Neural cell (in vitro differentiated cells): ENCODE measurements at regions not wholly inside any gene's neighbourhood (a gene's known extent, or its start where the extent isn't known, plus 50 kb on each side); places are given as distances from the start of the nearest gene placed in this dataset.

ENCODE experiments used
- H2AFZ ChIP-seq: fragments of 200-600, 300-800 bp; sonication (generic), shearing (Covaris generic); 2 replicates; pipeline ENCODE4 v1.6.0; 2014; ENCODE audit warnings: low read depth, mild to moderate bottlenecking, antibody characterized with exemption, low read length, moderate library complexity
- H3F3A ChIP-seq: fragments of 200-600 bp; shearing (Covaris generic); 2 replicates; pipeline ENCODE4 v1.6.1; 2016; ENCODE audit warnings: mild to moderate bottlenecking, moderate library complexity, mixed read lengths, antibody characterized with exemption, low read length; ENCODE audit not compliant: insufficient read depth, poor library complexity, severe bottlenecking
- H3K27ac ChIP-seq: fragments of 200-600, 300-800 bp; sonication (generic), shearing (Covaris generic); 2 replicates; pipeline ENCODE4 v1.5.1; 2014; ENCODE audit warnings: mild to moderate bottlenecking, low read length, moderate library complexity
- H3K27me3 ChIP-seq: fragments of 300-800, 200-600 bp; sonication (generic), shearing (Covaris generic); 2 replicates; pipeline ENCODE4 v1.6.0; 2014; ENCODE audit warnings: mild to moderate bottlenecking, low read depth, low read length, moderate library complexity; ENCODE audit not compliant: insufficient read depth
- H3K36me3 ChIP-seq: fragments of 300-800, 200-600 bp; sonication (generic), shearing (Covaris generic); 2 replicates; pipeline ENCODE4 v1.5.1; 2014; ENCODE audit warnings: mild to moderate bottlenecking, antibody characterized with exemption, low read length, moderate library complexity; ENCODE audit not compliant: insufficient read depth
- H3K4me2 ChIP-seq: fragments of 300-800, 200-600 bp; sonication (generic), shearing (Covaris generic); 2 replicates; pipeline ENCODE4 v1.6.0; 2014; ENCODE audit warnings: mild to moderate bottlenecking, low read length
- H3K4me3 ChIP-seq: fragments of 300-800, 200-600 bp; sonication (generic), shearing (Covaris generic); 2 replicates; pipeline ENCODE4 v1.5.1; 2014; ENCODE audit warnings: mild to moderate bottlenecking, low read length, moderate library complexity
- H3K79me2 ChIP-seq: fragments of 200-600 bp; shearing (Covaris generic); replicated peaks from 2 replicates; pipeline ENCODE4 v1.6.0; 2014; ENCODE audit warnings: mild to moderate bottlenecking, low read length, moderate library complexity; ENCODE audit not compliant: insufficient read depth
- H3K9ac ChIP-seq: fragments of 300-800, 200-600 bp; sonication (generic), shearing (Covaris generic); 2 replicates; pipeline ENCODE4 v1.6.1; 2016; ENCODE audit warnings: mild to moderate bottlenecking, low read length, mixed read lengths
- H3K9me2 ChIP-seq: fragments of 200-600 bp; shearing (Covaris generic); 2 replicates; pipeline ENCODE4 v1.6.1; 2016; ENCODE audit warnings: mild to moderate bottlenecking, low read length, mixed read lengths; ENCODE audit not compliant: insufficient read depth
- H3K9me3 ChIP-seq: fragments of 200-600, 300-800 bp; sonication (generic), shearing (Covaris generic); 2 replicates; pipeline ENCODE4 v1.6.1; 2016; ENCODE audit warnings: mild to moderate bottlenecking, mixed run types, low read length, moderate library complexity, mixed read lengths
- H4K20me1 ChIP-seq: fragments of 200-600 bp; shearing (Covaris generic); 2 replicates; pipeline ENCODE4 v1.6.1; 2016; ENCODE audit warnings: mild to moderate bottlenecking, mixed run types; ENCODE audit not compliant: insufficient read depth
- EP300 ChIP-seq: fragments of 450-650 bp; conservative IDR thresholded peaks from 2 replicates; pipeline ENCODE4 v1.6.1; 2014; ENCODE audit warnings: antibody characterized with exemption, mild to moderate bottlenecking, moderate library complexity; ENCODE audit not compliant: poor library complexity, severe bottlenecking
- EZH2 ChIP-seq: fragments of 200-600, 300-800 bp; shearing (Covaris generic), sonication (generic); IDR thresholded peaks from 2 replicates; pipeline ENCODE4 v1.6.1; 2014; ENCODE audit warnings: antibody characterized with exemption, low read length, borderline replicate concordance, mild to moderate bottlenecking; ENCODE audit not compliant: insufficient read depth, poor library complexity, severe bottlenecking
- MXI1 ChIP-seq: fragments of 450-650 bp; conservative IDR thresholded peaks from 2 replicates; pipeline ENCODE4 v1.6.1; 2014; ENCODE audit warnings: antibody characterized with exemption, mild to moderate bottlenecking; ENCODE audit not compliant: poor library complexity, severe bottlenecking
- POLR2AphosphoS5 ChIP-seq: IDR thresholded peaks from 2 replicates; pipeline ENCODE4 v1.6.1; 2012
- RAD21 ChIP-seq: fragments of 450-650 bp; conservative IDR thresholded peaks from 2 replicates; pipeline ENCODE4 v1.6.1; 2014; ENCODE audit warnings: antibody characterized with exemption, mild to moderate bottlenecking, moderate library complexity
- SMC3 ChIP-seq: fragments of 450-650 bp; conservative IDR thresholded peaks from 2 replicates; pipeline ENCODE4 v1.6.1; 2014; ENCODE audit warnings: antibody characterized with exemption, mild to moderate bottlenecking, moderate library complexity; ENCODE audit not compliant: poor library complexity
- TAF1 ChIP-seq: IDR thresholded peaks from 2 replicates; pipeline ENCODE4 v1.6.1; 2012; ENCODE audit warnings: low read depth
- TF ChIP-seq, protein P1 (sequence below): fragments of 450-650 bp; IDR thresholded peaks from 2 replicates; pipeline ENCODE4 v1.5.1; 2014; ENCODE audit warnings: antibody characterized with exemption, mild to moderate bottlenecking, moderate library complexity; ENCODE audit not compliant: poor library complexity, severe bottlenecking
- TF ChIP-seq, protein P2 (sequence below): IDR thresholded peaks from 2 replicates; pipeline ENCODE4 v1.6.1; 2012; ENCODE audit warnings: borderline replicate concordance

DNA sequence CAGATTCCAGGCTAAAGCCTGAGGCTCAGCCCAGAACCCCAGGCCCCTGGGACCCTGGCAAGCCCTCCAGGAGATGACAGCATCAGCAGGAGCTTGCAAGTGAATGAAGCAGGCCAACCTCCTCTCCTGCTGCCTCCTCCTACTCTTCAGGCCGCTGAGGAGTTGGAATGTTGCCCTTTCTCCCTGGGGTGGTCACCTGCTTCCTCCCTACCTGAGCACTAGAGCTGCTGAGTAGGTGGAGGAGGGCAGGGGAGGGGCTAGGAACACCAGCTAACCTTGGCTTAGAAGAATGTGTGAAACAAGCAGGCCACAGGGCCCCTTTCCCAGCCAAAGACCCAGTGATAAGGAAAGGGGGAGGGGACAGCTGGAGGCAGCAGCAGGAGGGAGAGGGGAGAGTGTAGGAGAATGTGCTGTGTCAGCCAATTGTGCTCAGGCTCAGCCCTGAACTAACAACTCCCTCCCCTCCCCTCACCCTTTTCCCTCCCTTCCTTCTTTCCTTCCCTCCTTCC, 58.0 kb downstream of the PJA1 start:
- TF ChIP-seq MXI1 (no peak), SMC3 (no peak), TAF1 (no peak), POLR2AphosphoS5 (no peak), EZH2 (no peak), EP300 (no peak), RAD21 (no peak)
- TF ChIP-seq, protein P1, sequence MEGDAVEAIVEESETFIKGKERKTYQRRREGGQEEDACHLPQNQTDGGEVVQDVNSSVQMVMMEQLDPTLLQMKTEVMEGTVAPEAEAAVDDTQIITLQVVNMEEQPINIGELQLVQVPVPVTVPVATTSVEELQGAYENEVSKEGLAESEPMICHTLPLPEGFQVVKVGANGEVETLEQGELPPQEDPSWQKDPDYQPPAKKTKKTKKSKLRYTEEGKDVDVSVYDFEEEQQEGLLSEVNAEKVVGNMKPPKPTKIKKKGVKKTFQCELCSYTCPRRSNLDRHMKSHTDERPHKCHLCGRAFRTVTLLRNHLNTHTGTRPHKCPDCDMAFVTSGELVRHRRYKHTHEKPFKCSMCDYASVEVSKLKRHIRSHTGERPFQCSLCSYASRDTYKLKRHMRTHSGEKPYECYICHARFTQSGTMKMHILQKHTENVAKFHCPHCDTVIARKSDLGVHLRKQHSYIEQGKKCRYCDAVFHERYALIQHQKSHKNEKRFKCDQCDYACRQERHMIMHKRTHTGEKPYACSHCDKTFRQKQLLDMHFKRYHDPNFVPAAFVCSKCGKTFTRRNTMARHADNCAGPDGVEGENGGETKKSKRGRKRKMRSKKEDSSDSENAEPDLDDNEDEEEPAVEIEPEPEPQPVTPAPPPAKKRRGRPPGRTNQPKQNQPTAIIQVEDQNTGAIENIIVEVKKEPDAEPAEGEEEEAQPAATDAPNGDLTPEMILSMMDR = no peak
- TF ChIP-seq, protein P2, sequence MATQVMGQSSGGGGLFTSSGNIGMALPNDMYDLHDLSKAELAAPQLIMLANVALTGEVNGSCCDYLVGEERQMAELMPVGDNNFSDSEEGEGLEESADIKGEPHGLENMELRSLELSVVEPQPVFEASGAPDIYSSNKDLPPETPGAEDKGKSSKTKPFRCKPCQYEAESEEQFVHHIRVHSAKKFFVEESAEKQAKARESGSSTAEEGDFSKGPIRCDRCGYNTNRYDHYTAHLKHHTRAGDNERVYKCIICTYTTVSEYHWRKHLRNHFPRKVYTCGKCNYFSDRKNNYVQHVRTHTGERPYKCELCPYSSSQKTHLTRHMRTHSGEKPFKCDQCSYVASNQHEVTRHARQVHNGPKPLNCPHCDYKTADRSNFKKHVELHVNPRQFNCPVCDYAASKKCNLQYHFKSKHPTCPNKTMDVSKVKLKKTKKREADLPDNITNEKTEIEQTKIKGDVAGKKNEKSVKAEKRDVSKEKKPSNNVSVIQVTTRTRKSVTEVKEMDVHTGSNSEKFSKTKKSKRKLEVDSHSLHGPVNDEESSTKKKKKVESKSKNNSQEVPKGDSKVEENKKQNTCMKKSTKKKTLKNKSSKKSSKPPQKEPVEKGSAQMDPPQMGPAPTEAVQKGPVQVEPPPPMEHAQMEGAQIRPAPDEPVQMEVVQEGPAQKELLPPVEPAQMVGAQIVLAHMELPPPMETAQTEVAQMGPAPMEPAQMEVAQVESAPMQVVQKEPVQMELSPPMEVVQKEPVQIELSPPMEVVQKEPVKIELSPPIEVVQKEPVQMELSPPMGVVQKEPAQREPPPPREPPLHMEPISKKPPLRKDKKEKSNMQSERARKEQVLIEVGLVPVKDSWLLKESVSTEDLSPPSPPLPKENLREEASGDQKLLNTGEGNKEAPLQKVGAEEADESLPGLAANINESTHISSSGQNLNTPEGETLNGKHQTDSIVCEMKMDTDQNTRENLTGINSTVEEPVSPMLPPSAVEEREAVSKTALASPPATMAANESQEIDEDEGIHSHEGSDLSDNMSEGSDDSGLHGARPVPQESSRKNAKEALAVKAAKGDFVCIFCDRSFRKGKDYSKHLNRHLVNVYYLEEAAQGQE = no peak
- no peaks in the 10 kb centered on the region for H3F3A ChIP-seq
- no peaks in the 10 kb centered on the region for H3K36me3 ChIP-seq
- no peak overlapping the region for H2AFZ ChIP-seq
- no peaks in the 10 kb centered on the region for H3K79me2 ChIP-seq
- no peaks in the 10 kb centered on the region for H3K9me2 ChIP-seq
- H3K9me3 ChIP-seq = no peaks in the 10 kb centered on the region
- H3K4me2 ChIP-seq = no peak overlapping the region
- H3K4me3 ChIP-seq = no peak overlapping the region
- H3K9ac ChIP-seq = no peak overlapping the region
- no peak overlapping the region for H3K27ac ChIP-seq
- H3K27me3 ChIP-seq = no peaks in the 10 kb centered on the region
- no peaks in the 10 kb centered on the region for H4K20me1 ChIP-seq

DNA sequence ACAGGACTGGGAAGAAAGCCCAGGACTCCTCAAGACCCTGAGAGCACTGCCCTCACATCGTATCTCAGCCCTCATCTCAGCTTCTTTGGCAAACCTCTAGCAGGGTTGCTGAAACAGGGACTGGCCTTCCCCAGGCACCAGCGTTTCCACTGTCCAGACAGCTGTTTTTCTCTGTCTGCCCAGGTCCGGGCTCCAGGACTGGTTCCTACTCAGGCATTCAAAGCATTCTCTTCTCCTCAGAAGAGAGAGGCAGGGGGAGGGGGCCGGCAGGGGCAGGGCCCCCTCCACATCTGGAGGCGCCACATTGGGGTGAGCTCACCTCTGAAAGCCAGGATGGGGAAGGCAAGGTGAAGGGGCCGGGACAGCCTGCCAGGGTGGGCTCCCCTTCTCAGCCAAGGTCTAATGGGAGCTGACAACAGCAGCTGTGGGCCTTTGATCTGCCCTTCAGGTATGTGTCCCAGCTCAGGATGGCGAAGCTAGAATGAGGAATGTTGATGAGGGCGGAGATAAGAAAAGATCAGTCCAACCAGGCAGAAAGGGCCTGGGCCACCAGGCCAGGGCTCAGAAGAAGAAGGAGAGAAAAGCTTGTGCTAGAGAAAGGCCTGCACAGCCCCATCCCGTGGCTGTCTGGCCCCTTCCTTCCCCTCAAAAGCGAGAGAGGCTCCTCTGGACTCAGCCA, 60.4 kb downstream of the PJA1 start:
- Histone ChIP-seq H3K4me3 (no peak overlapping the region), H3F3A (no peaks in the 10 kb centered on the region), H3K79me2 (no peaks in the 10 kb centered on the region), H3K4me2 (no peak overlapping the region), H3K9me3 (no peaks in the 10 kb centered on the region), H2AFZ (no peak overlapping the region), H3K9ac (no peak overlapping the region), H4K20me1 (no peaks in the 10 kb centered on the region), H3K27ac (no peak overlapping the region), H3K27me3 (no peaks in the 10 kb centered on the region), H3K36me3 (no peaks in the 10 kb centered on the region), H3K9me2 (no peaks in the 10 kb centered on the region)
- TF ChIP-seq RAD21 = no peak
- TF ChIP-seq, protein P1 = no peak
- TF ChIP-seq EZH2 = no peak
- TF ChIP-seq MXI1 = no peak
- TF ChIP-seq EP300 = no peak
- TF ChIP-seq POLR2AphosphoS5 = no peak
- no peak for TF ChIP-seq SMC3
- no peak for TF ChIP-seq TAF1
- TF ChIP-seq, protein P2 = no peak
